Esophagus squamous epithelium (tissue), 5 donors: ENCODE measurements at regions not wholly inside any gene's neighbourhood (a gene's known extent, or its start where the extent isn't known, plus 50 kb on each side); places are given as distances from the start of the nearest gene placed in this dataset.

ENCODE experiments used
- DNase-seq: peaks from one replicate; lab custom pipeline; 2025; lab: John Stamatoyannopoulos, UW
- H3K27ac ChIP-seq, 4 donors: fragments of 200-600 bp; sonication (generic); one replicate each; pipeline ENCODE4 v1.5.1; 2016 to 2019; ENCODE audit warnings: mild to moderate bottlenecking in 1 of 4
- H3K27me3 ChIP-seq, 4 donors: fragments of 200-600 bp; sonication (generic); 1 replicate in 3 of 4; 2 replicates in 1 of 4; pipeline versions ENCODE4 v1.5.1 to v1.6.0; 2017 to 2021; ENCODE audit warnings: antibody characterized with exemption in 1 of 4
- H3K36me3 ChIP-seq, 3 donors: fragments of 200-600 bp; sonication (generic); one replicate each; pipeline ENCODE4 v1.5.1; 2016 to 2019
- H3K4me1 ChIP-seq, 3 donors: fragments of 200-600 bp; sonication (generic); one replicate each; pipeline ENCODE4 v1.5.1; 2017 to 2019
- H3K4me3 ChIP-seq, 4 donors: fragments of 200-600 bp; sonication (generic); 1 replicate in 3 of 4; 2 replicates in 1 of 4; pipeline ENCODE4 v1.5.1; 2016 to 2019; ENCODE audit warnings: mild to moderate bottlenecking in 2 of 4, moderate library complexity in 1 of 4
- H3K9me3 ChIP-seq, 3 donors: fragments of 200-600 bp; sonication (generic); one replicate each; pipeline ENCODE4 v1.5.1; 2016 to 2019
- CTCF ChIP-seq, 6 experiments: fragments of 450-650 bp in 4 of 6; fragments of 200-600 bp in 2 of 6; sonication (generic) in 2 of 6; IDR thresholded peaks; one replicate each; pipeline ENCODE4 v1.5.1; 2016 to 2019; ENCODE audit warnings: antibody characterized with exemption in 6 of 6, mild to moderate bottlenecking in 4 of 6, moderate library complexity in 4 of 6
- POLR2A ChIP-seq, 4 donors: fragments of 450-650 bp; IDR thresholded peaks; one replicate each; pipeline ENCODE4 v1.6.1; 2017; ENCODE audit warnings: antibody characterized with exemption in 4 of 4, mild to moderate bottlenecking in 4 of 4, moderate library complexity in 3 of 4
- WGBS, 2 donors: methylation state at CpG; one replicate each; pipeline ENCODE4 v1.1.5; 2018; 5-methylcytosine and 5-hydroxymethylcytosine counted together
- intact Hi-C: fragments of 100-400 bp; cut with DNase I; formaldehyde crosslinking; loops from one replicate; pipeline ENCODE4 v1.15.0; 2022
- donor health status: DM: yes; HTN: yes; CAD: no.

- no peaks in the 10 kb centered on the region for H3K27me3 ChIP-seq
- H3K36me3 ChIP-seq = no peaks in the 10 kb centered on the region
- H3K4me3 ChIP-seq = no peak overlapping the region
- 60 to 69% methylated on average over 3 of the region's 3 CpGs for WGBS, 2 donors
- no peaks in the 10 kb centered on the region for H3K4me1 ChIP-seq
- TF ChIP-seq POLR2A (IDR thresholded peaks at IDR 0.05) = no peak
- TF ChIP-seq CTCF (IDR thresholded peaks at IDR 0.05) = no peak
- DNase-seq = no peak
- H3K27ac ChIP-seq = no peak overlapping the region
- intact Hi-C loops = no loop called here
- H3K9me3 ChIP-seq = no peaks in the 10 kb centered on the region
These were observed 1523.0 kb upstream of the B3GALT2 start for GRCh38 chr1:194709439-194709838.

GRCh38 chr1:194707074-194707473 is 1520.7 kb upstream of the B3GALT2 start:
- no peak overlapping the region for H3K4me3 ChIP-seq
- H3K4me1 ChIP-seq = no peaks in the 10 kb centered on the region
- no peak for TF ChIP-seq CTCF (IDR thresholded peaks at IDR 0.05)
- TF ChIP-seq POLR2A (IDR thresholded peaks at IDR 0.05) = no peak
- DNase-seq = no peak
- no peak overlapping the region for H3K27ac ChIP-seq
- no peaks in the 10 kb centered on the region for H3K9me3 ChIP-seq
- H3K36me3 ChIP-seq = no peaks in the 10 kb centered on the region
- no peaks in the 10 kb centered on the region for H3K27me3 ChIP-seq
- intact Hi-C loops = no loop called here
- WGBS, 2 donors = 70 to 91% methylated on average over 5 to 6 of the region's 6 CpGs

- no peaks in the 10 kb centered on the region for H3K27me3 ChIP-seq
- H3K4me3 ChIP-seq = no peak overlapping the region
- no peak overlapping the region for H3K27ac ChIP-seq
- no peaks in the 10 kb centered on the region for H3K4me1 ChIP-seq
- 50 to 52% methylated on average over 3 of the region's 3 CpGs for WGBS, 2 donors
- DNase-seq = no peak
- intact Hi-C loops = no loop called here
- H3K9me3 ChIP-seq = no peaks in the 10 kb centered on the region
- H3K36me3 ChIP-seq = no peaks in the 10 kb centered on the region
- no peak for TF ChIP-seq CTCF (IDR thresholded peaks at IDR 0.05)
- no peak for TF ChIP-seq POLR2A (IDR thresholded peaks at IDR 0.05)
These were observed 1518.9 kb upstream of the B3GALT2 start for GRCh38 chr1:194705123-194705854.

GRCh38 chr1:194698908-194699318 is 1512.5 kb upstream of the B3GALT2 start:
- WGBS, 2 donors = 54 to 57% methylated on average over 7 of the region's 7 CpGs
- intact Hi-C loops = no loop called here
- Histone ChIP-seq H3K36me3 (no peaks in the 10 kb centered on the region), H3K4me3 (no peak overlapping the region), H3K27me3 (no peaks in the 10 kb centered on the region), H3K27ac (no peak overlapping the region), H3K4me1 (no peaks in the 10 kb centered on the region), H3K9me3 (no peaks in the 10 kb centered on the region)
- no peak for DNase-seq
- TF ChIP-seq CTCF (IDR thresholded peaks at IDR 0.05) = no peak
- no peak for TF ChIP-seq POLR2A (IDR thresholded peaks at IDR 0.05)

GRCh38 chr1:194693244-194693643 is 1506.8 kb upstream of the B3GALT2 start:
- H3K27ac ChIP-seq = no peak overlapping the region
- intact Hi-C loops = no loop called here
- no peak for TF ChIP-seq CTCF (IDR thresholded peaks at IDR 0.05)
- TF ChIP-seq POLR2A (IDR thresholded peaks at IDR 0.05) = no peak
- no peaks in the 10 kb centered on the region for H3K36me3 ChIP-seq
- no peaks in the 10 kb centered on the region for H3K27me3 ChIP-seq
- H3K4me1 ChIP-seq = no peaks in the 10 kb centered on the region
- 68 to 74% methylated on average over 2 of the region's 2 CpGs for WGBS, 2 donors
- H3K9me3 ChIP-seq = no peaks in the 10 kb centered on the region
- H3K4me3 ChIP-seq = no peak overlapping the region
- DNase-seq = no peak
